ENCODE measurements at regions not wholly inside any gene's neighbourhood (a gene's known extent, or its start where the extent isn't known, plus 50 kb on each side); places are given as distances from the start of the nearest gene placed in this dataset.

GRCh38 chr20:57065646-57066045 lies 200.8 kb downstream of the BMP7 start:
- H3K9me2 ChIP-seq (ENCODE audit: insufficient read depth, low read length) = no peaks in the 10 kb centered on the region
- peaks cover 34% of the 10 kb centered on the region for H3K27me3 ChIP-seq (ENCODE audit: insufficient read depth, low read depth, low read length)
- H3F3A ChIP-seq (ENCODE audit: insufficient read depth, low read length, poor library complexity, severe bottlenecking) = peaks cover 1% of the 10 kb centered on the region
- no peaks in the 10 kb centered on the region for H3K79me2 ChIP-seq (replicated peaks; ENCODE audit: insufficient read depth, low read length)
- no peak overlapping the region for H3K4me2 ChIP-seq (ENCODE audit: low read length)
- no peaks in the 10 kb centered on the region for H3K9me3 ChIP-seq (ENCODE audit: low read length)
- H3K9ac ChIP-seq (ENCODE audit: low read length) = no peak overlapping the region
- H4K20me1 ChIP-seq (ENCODE audit: insufficient read depth) = no peaks in the 10 kb centered on the region
- H2AFZ ChIP-seq (ENCODE audit: low read depth, low read length) = no peak overlapping the region
- no peak overlapping the region for H3K4me3 ChIP-seq (ENCODE audit: low read length)
- no peak overlapping the region for H3K27ac ChIP-seq (ENCODE audit: low read length)
- H3K36me3 ChIP-seq (ENCODE audit: insufficient read depth, low read length) = no peaks in the 10 kb centered on the region
- TF ChIP-seq RAD21 (conservative IDR thresholded peaks at IDR 0.05) (no peak), CTCF (IDR thresholded peaks at IDR 0.05; ENCODE audit: poor library complexity, severe bottlenecking) (no peak), TAF1 (IDR thresholded peaks at IDR 0.05; ENCODE audit: low read depth) (no peak), EP300 (conservative IDR thresholded peaks at IDR 0.05; ENCODE audit: poor library complexity, severe bottlenecking) (no peak)

- H3K36me3 ChIP-seq (ENCODE audit: insufficient read depth, low read length) = no peaks in the 10 kb centered on the region
- H3K4me3 ChIP-seq (ENCODE audit: low read length) = no peak overlapping the region
- no peaks in the 10 kb centered on the region for H3K9me2 ChIP-seq (ENCODE audit: insufficient read depth, low read length)
- TF ChIP-seq POLR2AphosphoS5 (IDR thresholded peaks at IDR 0.05) (no peak), RAD21 (conservative IDR thresholded peaks at IDR 0.05) (no peak), EP300 (conservative IDR thresholded peaks at IDR 0.05; ENCODE audit: poor library complexity, severe bottlenecking) (no peak), TAF1 (IDR thresholded peaks at IDR 0.05; ENCODE audit: low read depth) (no peak), REST (IDR thresholded peaks at IDR 0.05; ENCODE audit: borderline replicate concordance) (no peak)
- no peak overlapping the region for H3K4me2 ChIP-seq (ENCODE audit: low read length)
- H3K9ac ChIP-seq (ENCODE audit: low read length) = no peak overlapping the region
- H3K27me3 ChIP-seq (ENCODE audit: insufficient read depth, low read depth, low read length) = peaks cover 34% of the 10 kb centered on the region
- no peaks in the 10 kb centered on the region for H3K79me2 ChIP-seq (replicated peaks; ENCODE audit: insufficient read depth, low read length)
- no peak overlapping the region for H3K27ac ChIP-seq (ENCODE audit: low read length)
- H3K9me3 ChIP-seq (ENCODE audit: low read length) = no peaks in the 10 kb centered on the region
- no peaks in the 10 kb centered on the region for H4K20me1 ChIP-seq (ENCODE audit: insufficient read depth)
- H2AFZ ChIP-seq (ENCODE audit: low read depth, low read length) = no peak overlapping the region
- H3F3A ChIP-seq (ENCODE audit: insufficient read depth, low read length, poor library complexity, severe bottlenecking) = peaks cover 4% of the 10 kb centered on the region
Observed at GRCh38 chr20:57066126-57066900, 200.1 kb downstream of the BMP7 start.

GRCh38 chr20:57069442-57069841 lies 197.0 kb downstream of the BMP7 start:
- Histone ChIP-seq H3K9ac (ENCODE audit: low read length) (no peak overlapping the region), H3K79me2 (replicated peaks; ENCODE audit: insufficient read depth, low read length) (no peaks in the 10 kb centered on the region), H3K9me2 (ENCODE audit: insufficient read depth, low read length) (no peaks in the 10 kb centered on the region), H4K20me1 (ENCODE audit: insufficient read depth) (no peaks in the 10 kb centered on the region), H3K36me3 (ENCODE audit: insufficient read depth, low read length) (no peaks in the 10 kb centered on the region), H3K4me2 (ENCODE audit: low read length) (no peak overlapping the region), H3K27ac (ENCODE audit: low read length) (no peak overlapping the region), H3F3A (ENCODE audit: insufficient read depth, low read length, poor library complexity, severe bottlenecking) (peaks cover 4% of the 10 kb centered on the region), H3K4me3 (ENCODE audit: low read length) (no peak overlapping the region), H3K9me3 (ENCODE audit: low read length) (no peaks in the 10 kb centered on the region), H3K27me3 (ENCODE audit: insufficient read depth, low read depth, low read length) (peaks cover 27% of the 10 kb centered on the region), H2AFZ (ENCODE audit: low read depth, low read length) (no peak overlapping the region)
- TF ChIP-seq CTCF (IDR thresholded peaks at IDR 0.05; ENCODE audit: poor library complexity, severe bottlenecking) (no peak), EP300 (conservative IDR thresholded peaks at IDR 0.05; ENCODE audit: poor library complexity, severe bottlenecking) (no peak), POLR2AphosphoS5 (IDR thresholded peaks at IDR 0.05) (no peak), RAD21 (conservative IDR thresholded peaks at IDR 0.05) (no peak)
